Endothelial cell of umbilical vein (primary cell): ENCODE measurements at regions not wholly inside any gene's neighbourhood (a gene's known extent, or its start where the extent isn't known, plus 50 kb on each side); places are given as distances from the start of the nearest gene placed in this dataset.

Experiments used
- BruUV-seq: library from RNA; stranded (reverse); fragments of 400-500 nt; replicated peaks from 2 replicates; lab custom pipeline; 2021; lab: Mats Ljungman, UMichigan
- CTCF ChIA-PET: fragments of 300-600, 350-600 bp; sonication (Branson Sonifier 250); formaldehyde crosslinking; loops from one replicate; lab custom pipeline; 2021; ENCODE audit warnings: antibody characterized with exemption, inconsistent platforms; lab: Charles Lee
- POLR2A ChIA-PET: fragments of 300-600, 350-600 bp; sonication (Branson Sonifier 250); formaldehyde crosslinking; loops from one replicate; lab custom pipeline; 2021; ENCODE audit warnings: antibody characterized with exemption, inconsistent platforms; lab: Charles Lee
- DNase-seq: peaks from one replicate; pipeline ENCODE4 v3.0.0-alpha.2; 2011; ENCODE audit warnings: low read depth, low spot score
- FAIRE-seq: peaks from 2 replicates; lab custom pipeline; 2011; peaks lifted over from hg19 to GRCh38; lab: Jason Lieb, UNC
- H2AFZ ChIP-seq: 2 replicates; pipeline ENCODE4 v1.6.0; 2012; ENCODE audit warnings: low read depth, low read length, control low read depth, inconsistent platforms
- H3K27ac ChIP-seq: 2 replicates; pipeline ENCODE4 v1.5.1; 2011; ENCODE audit warnings: low read depth, mild to moderate bottlenecking, control low read depth, low read length, moderate library complexity; ENCODE audit not compliant: insufficient read depth
- H3K27me3 ChIP-seq, 2 experiments: 2 replicates each; pipeline versions ENCODE4 v1.6.0 to v1.6.1; 2011; ENCODE audit warnings: low read length in 2 of 2, mixed read lengths in 1 of 2; ENCODE audit not compliant: control insufficient read depth in 2 of 2, insufficient read depth in 2 of 2
- H3K36me3 ChIP-seq, 2 experiments: 2 replicates in 1 of 2; 3 replicates in 1 of 2; pipeline ENCODE4 v1.5.1; 2011; ENCODE audit warnings: low read length in 2 of 2, mild to moderate bottlenecking in 1 of 2, moderate library complexity in 1 of 2; ENCODE audit not compliant: control insufficient read depth in 2 of 2, insufficient read depth in 2 of 2; ENCODE audit errors: extremely low read depth in 1 of 2
- H3K4me1 ChIP-seq: 3 replicates; pipeline ENCODE4 v1.5.1; 2011; ENCODE audit warnings: mild to moderate bottlenecking, low read length; ENCODE audit not compliant: control insufficient read depth, insufficient read depth; ENCODE audit errors: extremely low read depth
- H3K4me2 ChIP-seq: 2 replicates; pipeline ENCODE4 v1.6.1; 2011; ENCODE audit warnings: low read length, control low read depth, mixed read lengths; ENCODE audit not compliant: insufficient read depth
- H3K4me3 ChIP-seq, 3 experiments: fragments of 200-600 bp in 1 of 3; sonication (generic), shearing (Covaris generic) in 1 of 3; replicated peaks in 1 of 3; 2 replicates each; pipeline ENCODE4 v1.5.1; 2011 to 2016; ENCODE audit warnings: control low read depth in 3 of 3, low read length in 3 of 3, mild to moderate bottlenecking in 2 of 3, inconsistent platforms in 1 of 3, low read depth in 1 of 3, moderate library complexity in 1 of 3; ENCODE audit not compliant: insufficient read depth in 1 of 3
- H3K79me2 ChIP-seq: 2 replicates; pipeline ENCODE4 v1.6.0; 2012; ENCODE audit warnings: low read length, inconsistent platforms; ENCODE audit not compliant: control insufficient read depth, insufficient read depth
- H3K9ac ChIP-seq: replicated peaks from 2 replicates; pipeline ENCODE3; 2011; ENCODE audit warnings: low read length, control low read depth; ENCODE audit not compliant: insufficient read depth; ENCODE audit errors: extremely low read depth
- H3K9me1 ChIP-seq: replicated peaks from 3 replicates; pipeline ENCODE4 v1.6.0; 2011; ENCODE audit warnings: mild to moderate bottlenecking, low read length; ENCODE audit not compliant: control insufficient read depth, insufficient read depth; ENCODE audit errors: extremely low read depth
- H3K9me3 ChIP-seq: replicated peaks from 2 replicates; pipeline ENCODE4 v1.5.1; 2012; ENCODE audit warnings: low read length, inconsistent platforms; ENCODE audit not compliant: control insufficient read depth, insufficient read depth
- H4K20me1 ChIP-seq: replicated peaks from 2 replicates; pipeline ENCODE3; 2011; ENCODE audit warnings: mild to moderate bottlenecking, low read length; ENCODE audit not compliant: control insufficient read depth, insufficient read depth; ENCODE audit errors: extremely low read depth
- EZH2 ChIP-seq: IDR thresholded peaks from 2 replicates; pipeline ENCODE4 v1.6.1; 2012; ENCODE audit warnings: borderline replicate concordance, low read depth, mild to moderate bottlenecking, moderate library complexity, low read length, inconsistent platforms; ENCODE audit not compliant: severe bottlenecking
- FOS ChIP-seq: IDR thresholded peaks from 2 replicates; pipeline ENCODE4 v1.6.1; 2011; ENCODE audit warnings: mild to moderate bottlenecking, low read length, moderate library complexity, borderline replicate concordance; ENCODE audit not compliant: insufficient read depth
- GATA2 ChIP-seq: IDR thresholded peaks from 2 replicates; pipeline ENCODE4 v1.7.0; 2011; ENCODE audit warnings: low read depth, mild to moderate bottlenecking, moderate library complexity, mixed read lengths, low read length; ENCODE audit not compliant: insufficient read length, insufficient read depth
- JUN ChIP-seq: IDR thresholded peaks from 2 replicates; pipeline ENCODE4 v1.6.1; 2011; ENCODE audit warnings: borderline replicate concordance, low read depth; ENCODE audit not compliant: insufficient read length, insufficient read depth
- MYC ChIP-seq: IDR thresholded peaks from one replicate; pipeline ENCODE4 v1.6.1; 2011; ENCODE audit warnings: mild to moderate bottlenecking, low read depth, low read length
- POLR2A ChIP-seq: IDR thresholded peaks from 2 replicates; pipeline ENCODE4 v1.6.1; 2012; ENCODE audit warnings: low read depth, mild to moderate bottlenecking, control low read depth, low read length
- POLR2AphosphoS5 ChIP-seq: IDR thresholded peaks from 2 replicates; pipeline ENCODE4 v1.6.1; 2012; ENCODE audit warnings: low read depth, mild to moderate bottlenecking, control low read depth, low read length, moderate library complexity; ENCODE audit not compliant: insufficient read depth
- dilution Hi-C: fragments of 300-500 bp; cut with MboI; formaldehyde crosslinking; loops from one replicate; pipeline ENCODE4 v1.15.0; 2019; ENCODE audit warnings: low sequenced_read_pairs; ENCODE audit not compliant: extremely low pct_ligation_motif_present
- intact Hi-C: fragments of 100-400 bp; cut with micrococcal nuclease; formaldehyde crosslinking; loops from one replicate; pipeline ENCODE4 v1.10.0; 2022
- TF ChIP-seq, protein P1 (sequence below), 2 donors: IDR thresholded peaks; 1 replicate in 1 of 2; 2 replicates in 1 of 2; pipeline ENCODE4 v1.5.1; 2011; ENCODE audit warnings: low read length in 2 of 2, mild to moderate bottlenecking in 2 of 2, moderate library complexity in 2 of 2, control low read depth in 1 of 2, inconsistent platforms in 1 of 2, low read depth in 1 of 2; ENCODE audit not compliant: insufficient read depth in 1 of 2; ENCODE audit errors: extremely low read depth in 1 of 2
- TF ChIP-seq, protein P2 (sequence below): IDR thresholded peaks from 2 replicates; pipeline ENCODE4 v1.6.1; 2011; ENCODE audit not compliant: insufficient read depth, insufficient read length

- dilution Hi-C loops: no loop called here
- POLR2A ChIA-PET: no interaction called here
These were observed 122.8 kb upstream of the SH3BP4 start for GRCh38 chr2:234829074-234829455.

GRCh38 chr2:234828382-234829073, 123.3 kb upstream of the SH3BP4 start:
- DNase-seq (no peak), FAIRE-seq (no peak)
- Histone ChIP-seq H3K79me2 (no peaks in the 10 kb centered on the region), H3K36me3 (no peaks in the 10 kb centered on the region), H3K9me3 (no peaks in the 10 kb centered on the region), H3K27me3 (no peaks in the 10 kb centered on the region), H2AFZ (no peak overlapping the region), H3K9me1 (no peaks in the 10 kb centered on the region), H3K9ac (no peak overlapping the region), H3K27ac (no peak overlapping the region), H3K4me3 (no peak overlapping the region), H3K4me2 (no peak overlapping the region), H4K20me1 (no peaks in the 10 kb centered on the region), H3K4me1 (peaks cover 19% of the 10 kb centered on the region)
- POLR2A ChIA-PET: no interaction called here
- intact Hi-C loops: loop anchor here (10.0 kb wide), 1 partner anchor 574 kb away; no protein-coding TSS in a partner anchor
- TF ChIP-seq, protein P1, sequence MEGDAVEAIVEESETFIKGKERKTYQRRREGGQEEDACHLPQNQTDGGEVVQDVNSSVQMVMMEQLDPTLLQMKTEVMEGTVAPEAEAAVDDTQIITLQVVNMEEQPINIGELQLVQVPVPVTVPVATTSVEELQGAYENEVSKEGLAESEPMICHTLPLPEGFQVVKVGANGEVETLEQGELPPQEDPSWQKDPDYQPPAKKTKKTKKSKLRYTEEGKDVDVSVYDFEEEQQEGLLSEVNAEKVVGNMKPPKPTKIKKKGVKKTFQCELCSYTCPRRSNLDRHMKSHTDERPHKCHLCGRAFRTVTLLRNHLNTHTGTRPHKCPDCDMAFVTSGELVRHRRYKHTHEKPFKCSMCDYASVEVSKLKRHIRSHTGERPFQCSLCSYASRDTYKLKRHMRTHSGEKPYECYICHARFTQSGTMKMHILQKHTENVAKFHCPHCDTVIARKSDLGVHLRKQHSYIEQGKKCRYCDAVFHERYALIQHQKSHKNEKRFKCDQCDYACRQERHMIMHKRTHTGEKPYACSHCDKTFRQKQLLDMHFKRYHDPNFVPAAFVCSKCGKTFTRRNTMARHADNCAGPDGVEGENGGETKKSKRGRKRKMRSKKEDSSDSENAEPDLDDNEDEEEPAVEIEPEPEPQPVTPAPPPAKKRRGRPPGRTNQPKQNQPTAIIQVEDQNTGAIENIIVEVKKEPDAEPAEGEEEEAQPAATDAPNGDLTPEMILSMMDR (IDR thresholded peaks at IDR 0.05; ENCODE audit: extremely low read depth in 1 of 2, insufficient read depth in 1 of 2, low read depth in 1 of 2, low read length in 2 of 2): no peak
- TF ChIP-seq EZH2 (no peak), POLR2AphosphoS5 (no peak), JUN (no peak), FOS (no peak), GATA2 (no peak), POLR2A (no peak), MYC (no peak)
- TF ChIP-seq, protein P2, sequence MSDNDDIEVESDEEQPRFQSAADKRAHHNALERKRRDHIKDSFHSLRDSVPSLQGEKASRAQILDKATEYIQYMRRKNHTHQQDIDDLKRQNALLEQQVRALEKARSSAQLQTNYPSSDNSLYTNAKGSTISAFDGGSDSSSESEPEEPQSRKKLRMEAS: no peak
- CTCF ChIA-PET: interaction anchor here (1.7 kb wide), 1 partner anchor 53 kb away, joined by 3 read pairs; no protein-coding TSS in a partner anchor
- dilution Hi-C loops: no loop called here
- BruUV-seq: no TSS peak

More at GRCh38 chr2:234829074-234829455, 122.8 kb upstream of the SH3BP4 start:
- no peak overlapping the region for H3K27ac ChIP-seq
- H3K4me3 ChIP-seq: no peak overlapping the region
- FAIRE-seq (no peak), DNase-seq (no peak)
- no peak for TF ChIP-seq MYC
- no peak for TF ChIP-seq FOS
- TF ChIP-seq EZH2: no peak
- TF ChIP-seq GATA2: no peak
- TF ChIP-seq, protein P2: no peak
- H3K9me3 ChIP-seq: no peaks in the 10 kb centered on the region
- H3K4me2 ChIP-seq: no peak overlapping the region
- no peak overlapping the region for H2AFZ ChIP-seq
- H4K20me1 ChIP-seq: no peaks in the 10 kb centered on the region
- BruUV-seq: no TSS peak
- CTCF ChIA-PET: no interaction called here
- H3K9ac ChIP-seq: no peak overlapping the region
- no peaks in the 10 kb centered on the region for H3K9me1 ChIP-seq
- intact Hi-C loops: loop anchor here (10.0 kb wide), 1 partner anchor 574 kb away; no protein-coding TSS in a partner anchor
- H3K79me2 ChIP-seq: no peaks in the 10 kb centered on the region
- H3K27me3 ChIP-seq: no peaks in the 10 kb centered on the region
- no peaks in the 10 kb centered on the region for H3K36me3 ChIP-seq
- peaks cover 14% of the 10 kb centered on the region for H3K4me1 ChIP-seq
